Endothelial cell of umbilical vein (primary cell): ENCODE measurements at regions not wholly inside any gene's neighbourhood (a gene's known extent, or its start where the extent isn't known, plus 50 kb on each side); places are given as distances from the start of the nearest gene placed in this dataset.

ENCODE experiments used
- EZH2 ChIP-seq: IDR thresholded peaks from 2 replicates; pipeline ENCODE4 v1.6.1; 2012; ENCODE audit warnings: borderline replicate concordance, low read depth, mild to moderate bottlenecking, moderate library complexity, low read length, inconsistent platforms; ENCODE audit not compliant: severe bottlenecking
- JUN ChIP-seq: IDR thresholded peaks from 2 replicates; pipeline ENCODE4 v1.6.1; 2011; ENCODE audit warnings: borderline replicate concordance, low read depth; ENCODE audit not compliant: insufficient read length, insufficient read depth
- POLR2A ChIP-seq: IDR thresholded peaks from 2 replicates; pipeline ENCODE4 v1.6.1; 2012; ENCODE audit warnings: low read depth, mild to moderate bottlenecking, control low read depth, low read length
- POLR2AphosphoS5 ChIP-seq: IDR thresholded peaks from 2 replicates; pipeline ENCODE4 v1.6.1; 2012; ENCODE audit warnings: low read depth, mild to moderate bottlenecking, control low read depth, low read length, moderate library complexity; ENCODE audit not compliant: insufficient read depth
- TF ChIP-seq, protein P1 (sequence below), 2 donors: IDR thresholded peaks; 1 replicate in 1 of 2; 2 replicates in 1 of 2; pipeline ENCODE4 v1.5.1; 2011; ENCODE audit warnings: low read length in 2 of 2, mild to moderate bottlenecking in 2 of 2, moderate library complexity in 2 of 2, control low read depth in 1 of 2, inconsistent platforms in 1 of 2, low read depth in 1 of 2; ENCODE audit not compliant: insufficient read depth in 1 of 2; ENCODE audit errors: extremely low read depth in 1 of 2
- TF ChIP-seq, protein P2 (sequence below): IDR thresholded peaks from 2 replicates; pipeline ENCODE4 v1.6.1; 2011; ENCODE audit not compliant: insufficient read depth, insufficient read length

DNA sequence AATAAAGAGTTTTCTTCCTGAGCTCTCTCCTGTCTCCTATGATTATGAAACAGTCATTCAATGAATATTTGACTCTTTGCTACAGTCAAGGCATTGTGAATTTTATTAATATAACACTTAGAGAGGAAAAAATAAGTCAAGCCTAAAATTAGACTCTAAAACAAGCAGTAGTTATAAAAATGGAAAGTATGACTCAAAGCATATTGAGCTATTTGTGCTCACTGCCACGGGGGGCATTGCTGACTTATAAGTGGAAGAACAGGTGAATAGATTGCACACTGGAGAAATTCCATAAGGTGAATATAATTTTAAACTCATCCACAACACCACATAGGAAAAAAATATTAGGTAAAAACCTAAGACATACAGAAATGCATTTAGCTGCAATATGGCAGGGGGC lies 87.7 kb upstream of the CCDC196 start:
- TF ChIP-seq POLR2AphosphoS5: no peak
- TF ChIP-seq EZH2: no peak
- no peak for TF ChIP-seq POLR2A
- TF ChIP-seq, protein P1, sequence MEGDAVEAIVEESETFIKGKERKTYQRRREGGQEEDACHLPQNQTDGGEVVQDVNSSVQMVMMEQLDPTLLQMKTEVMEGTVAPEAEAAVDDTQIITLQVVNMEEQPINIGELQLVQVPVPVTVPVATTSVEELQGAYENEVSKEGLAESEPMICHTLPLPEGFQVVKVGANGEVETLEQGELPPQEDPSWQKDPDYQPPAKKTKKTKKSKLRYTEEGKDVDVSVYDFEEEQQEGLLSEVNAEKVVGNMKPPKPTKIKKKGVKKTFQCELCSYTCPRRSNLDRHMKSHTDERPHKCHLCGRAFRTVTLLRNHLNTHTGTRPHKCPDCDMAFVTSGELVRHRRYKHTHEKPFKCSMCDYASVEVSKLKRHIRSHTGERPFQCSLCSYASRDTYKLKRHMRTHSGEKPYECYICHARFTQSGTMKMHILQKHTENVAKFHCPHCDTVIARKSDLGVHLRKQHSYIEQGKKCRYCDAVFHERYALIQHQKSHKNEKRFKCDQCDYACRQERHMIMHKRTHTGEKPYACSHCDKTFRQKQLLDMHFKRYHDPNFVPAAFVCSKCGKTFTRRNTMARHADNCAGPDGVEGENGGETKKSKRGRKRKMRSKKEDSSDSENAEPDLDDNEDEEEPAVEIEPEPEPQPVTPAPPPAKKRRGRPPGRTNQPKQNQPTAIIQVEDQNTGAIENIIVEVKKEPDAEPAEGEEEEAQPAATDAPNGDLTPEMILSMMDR (IDR thresholded peaks at IDR 0.05; ENCODE audit: extremely low read depth in 1 of 2, insufficient read depth in 1 of 2, low read depth in 1 of 2, low read length in 2 of 2): no peak
- TF ChIP-seq, protein P2, sequence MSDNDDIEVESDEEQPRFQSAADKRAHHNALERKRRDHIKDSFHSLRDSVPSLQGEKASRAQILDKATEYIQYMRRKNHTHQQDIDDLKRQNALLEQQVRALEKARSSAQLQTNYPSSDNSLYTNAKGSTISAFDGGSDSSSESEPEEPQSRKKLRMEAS: no peak
- TF ChIP-seq JUN: no peak
